ENCODE measurements at regions not wholly inside any gene's neighbourhood (a gene's known extent, or its start where the extent isn't known, plus 50 kb on each side); places are given as distances from the start of the nearest gene placed in this dataset.

DNA sequence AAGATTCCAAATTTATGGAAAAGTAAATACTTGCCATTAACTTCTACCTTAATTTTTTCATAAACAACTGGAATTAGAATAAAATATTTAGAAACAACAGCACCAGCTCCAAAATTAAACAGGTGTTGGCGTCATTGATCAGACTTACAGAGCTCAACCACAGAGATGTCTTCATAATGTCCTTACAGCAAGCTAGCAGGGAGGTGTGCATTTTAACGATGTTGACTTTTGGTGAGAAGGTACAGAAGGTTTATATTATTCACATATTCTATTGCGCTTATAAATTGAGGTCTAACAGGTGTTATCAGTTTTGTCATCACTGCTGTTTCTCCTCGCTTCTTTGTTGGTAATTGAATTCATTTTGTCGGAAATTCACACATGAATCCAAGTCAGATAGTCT lies 226.2 kb upstream of the CA10 start:
- TF ChIP-seq, protein P1, sequence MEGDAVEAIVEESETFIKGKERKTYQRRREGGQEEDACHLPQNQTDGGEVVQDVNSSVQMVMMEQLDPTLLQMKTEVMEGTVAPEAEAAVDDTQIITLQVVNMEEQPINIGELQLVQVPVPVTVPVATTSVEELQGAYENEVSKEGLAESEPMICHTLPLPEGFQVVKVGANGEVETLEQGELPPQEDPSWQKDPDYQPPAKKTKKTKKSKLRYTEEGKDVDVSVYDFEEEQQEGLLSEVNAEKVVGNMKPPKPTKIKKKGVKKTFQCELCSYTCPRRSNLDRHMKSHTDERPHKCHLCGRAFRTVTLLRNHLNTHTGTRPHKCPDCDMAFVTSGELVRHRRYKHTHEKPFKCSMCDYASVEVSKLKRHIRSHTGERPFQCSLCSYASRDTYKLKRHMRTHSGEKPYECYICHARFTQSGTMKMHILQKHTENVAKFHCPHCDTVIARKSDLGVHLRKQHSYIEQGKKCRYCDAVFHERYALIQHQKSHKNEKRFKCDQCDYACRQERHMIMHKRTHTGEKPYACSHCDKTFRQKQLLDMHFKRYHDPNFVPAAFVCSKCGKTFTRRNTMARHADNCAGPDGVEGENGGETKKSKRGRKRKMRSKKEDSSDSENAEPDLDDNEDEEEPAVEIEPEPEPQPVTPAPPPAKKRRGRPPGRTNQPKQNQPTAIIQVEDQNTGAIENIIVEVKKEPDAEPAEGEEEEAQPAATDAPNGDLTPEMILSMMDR (IDR thresholded peaks at IDR 0.05 in 2 of 3, conservative IDR thresholded peaks at IDR 0.05 in 1 of 3; ENCODE audit: borderline replicate concordance in 1 of 3, insufficient read depth in 1 of 3, low read depth in 2 of 3, low read length in 2 of 3): no peak
- TF ChIP-seq CBX3 (IDR thresholded peaks at IDR 0.05; ENCODE audit: low read depth) (no peak), YY1 (IDR thresholded peaks at IDR 0.05; ENCODE audit: extremely low read depth, insufficient replicate concordance, low read depth, low read length) (no peak), FOSL1 (IDR thresholded peaks at IDR 0.05; ENCODE audit: low read depth) (no peak), SRF (IDR thresholded peaks at IDR 0.05; ENCODE audit: low read depth) (no peak), POLR2A (IDR thresholded peaks at IDR 0.05; ENCODE audit: borderline replicate concordance, extremely low read depth, insufficient read depth, insufficient read length) (no peak), JUND (IDR thresholded peaks at IDR 0.05) (no peak)
- TF ChIP-seq, protein P2, sequence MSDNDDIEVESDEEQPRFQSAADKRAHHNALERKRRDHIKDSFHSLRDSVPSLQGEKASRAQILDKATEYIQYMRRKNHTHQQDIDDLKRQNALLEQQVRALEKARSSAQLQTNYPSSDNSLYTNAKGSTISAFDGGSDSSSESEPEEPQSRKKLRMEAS (IDR thresholded peaks at IDR 0.05): no peak

All from HCT116 (cell line).